Retinal pigment epithelial cell (primary cell): ENCODE measurements at regions not wholly inside any gene's neighbourhood (a gene's known extent, or its start where the extent isn't known, plus 50 kb on each side); places are given as distances from the start of the nearest gene placed in this dataset.

Experiments used
- DNase-seq: peaks from one replicate; pipeline ENCODE4 v3.0.0-alpha.2; 2010; ENCODE audit warnings: low read depth
- H3K4me3 ChIP-seq: 2 replicates; pipeline ENCODE4 v1.5.1; 2011; ENCODE audit warnings: mild to moderate bottlenecking, low read length, control low read depth, moderate library complexity
- CTCF ChIP-seq: conservative IDR thresholded peaks from 2 replicates; pipeline ENCODE4 v1.5.1; 2011; ENCODE audit warnings: low read depth, low read length, control low read depth, inconsistent platforms

- no peak overlapping the region for H3K4me3 ChIP-seq
- no peak for DNase-seq
- TF ChIP-seq CTCF: no peak
These were observed 68.3 kb upstream of the CRHR1 start for GRCh38 chr17:45715787-45716186.

GRCh38 chr17:45718791-45719190 is 65.3 kb upstream of the CRHR1 start:
- no peak for TF ChIP-seq CTCF
- DNase-seq: no peak
- no peak overlapping the region for H3K4me3 ChIP-seq

GRCh38 chr17:45719335-45720071 is 64.6 kb upstream of the CRHR1 start:
- peak; percentile 30 for DNase-seq
- peak; percentile 62 for TF ChIP-seq CTCF
- no peak overlapping the region for H3K4me3 ChIP-seq

GRCh38 chr17:45720386-45720785 is 63.7 kb upstream of the CRHR1 start:
- H3K4me3 ChIP-seq: no peak overlapping the region
- no peak for DNase-seq
- TF ChIP-seq CTCF: no peak

GRCh38 chr17:45722161-45722560 is 62.0 kb upstream of the CRHR1 start:
- no peak for DNase-seq
- no peak overlapping the region for H3K4me3 ChIP-seq
- peak; percentile 50 for TF ChIP-seq CTCF

- no peak for DNase-seq
- no peak for TF ChIP-seq CTCF
- no peak overlapping the region for H3K4me3 ChIP-seq
These were observed 54.7 kb upstream of the CRHR1 start for GRCh38 chr17:45729294-45729907.

GRCh38 chr17:45730192-45730591 is 53.9 kb upstream of the CRHR1 start:
- H3K4me3 ChIP-seq: no peak overlapping the region
- TF ChIP-seq CTCF: no peak
- no peak for DNase-seq
